Rectal smooth muscle tissue (tissue), 1 donor: ENCODE measurements at regions not wholly inside any gene's neighbourhood (a gene's known extent, or its start where the extent isn't known, plus 50 kb on each side); places are given as distances from the start of the nearest gene placed in this dataset.

ENCODE experiments used
- H3K27ac ChIP-seq: one replicate; pipeline ENCODE4 v1.7.0; 2013; ENCODE audit warnings: low read depth, low read length, inconsistent platforms
- H3K27me3 ChIP-seq: one replicate; pipeline ENCODE4 v1.7.0; 2013; ENCODE audit warnings: low read length; ENCODE audit not compliant: control insufficient read depth, insufficient read depth
- H3K36me3 ChIP-seq: one replicate; pipeline ENCODE4 v1.7.0; 2013; ENCODE audit warnings: low read length; ENCODE audit not compliant: control insufficient read depth, insufficient read depth
- H3K4me1 ChIP-seq: one replicate; pipeline ENCODE4 v1.7.0; 2013; ENCODE audit warnings: low read length; ENCODE audit not compliant: control insufficient read depth, insufficient read depth
- H3K4me3 ChIP-seq: one replicate; pipeline ENCODE4 v1.7.0; 2013; ENCODE audit warnings: low read length
- H3K9ac ChIP-seq: one replicate; pipeline ENCODE4 v1.7.0; 2013; ENCODE audit warnings: low read length

DNA sequence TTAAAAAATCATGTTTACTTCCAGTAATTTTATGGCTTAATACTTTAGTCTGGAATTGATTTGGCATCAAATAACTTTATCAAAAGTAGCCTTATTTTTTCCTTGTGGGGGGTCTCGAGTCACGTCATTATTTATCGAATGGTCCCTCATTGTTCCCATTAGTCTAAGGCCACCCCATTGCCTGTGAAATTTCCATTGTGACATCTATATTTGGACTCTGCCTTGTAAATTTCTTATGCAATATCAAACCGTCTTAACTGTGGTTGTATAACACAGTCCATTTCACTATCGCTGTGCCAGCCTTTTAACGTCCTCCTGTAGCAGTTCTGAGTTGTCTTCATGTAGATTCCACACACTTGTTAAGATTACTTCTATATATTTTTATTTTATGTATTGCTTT lies 103.9 kb upstream of the RET start:
- H3K36me3 ChIP-seq, result no peaks in the 10 kb centered on the region
- H3K4me1 ChIP-seq, result no peaks in the 10 kb centered on the region
- no peak overlapping the region for H3K9ac ChIP-seq
- no peak overlapping the region for H3K4me3 ChIP-seq
- H3K27ac ChIP-seq, result no peak overlapping the region
- H3K27me3 ChIP-seq, result no peaks in the 10 kb centered on the region

DNA sequence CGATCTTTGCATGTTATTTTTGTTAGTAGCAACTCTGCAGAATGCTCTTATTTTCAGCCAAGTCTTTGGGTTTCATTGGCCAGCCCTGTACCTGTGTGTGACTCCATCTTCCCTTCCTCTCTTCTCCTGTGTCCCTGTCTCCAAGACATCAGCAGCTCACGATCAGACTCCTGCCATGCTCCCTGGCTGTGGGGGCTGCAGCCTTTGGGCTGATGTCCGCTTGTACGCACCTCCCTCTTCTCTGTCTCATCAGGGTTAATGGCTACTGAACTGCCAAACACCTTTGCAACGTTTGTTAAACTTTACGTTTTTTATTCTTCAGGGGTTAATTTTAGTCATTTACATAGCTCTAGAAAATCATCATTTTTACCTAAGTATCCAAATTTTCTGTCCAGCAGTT lies 103.5 kb upstream of the RET start:
- H3K9ac ChIP-seq, result no peak overlapping the region
- no peak overlapping the region for H3K27ac ChIP-seq
- no peaks in the 10 kb centered on the region for H3K36me3 ChIP-seq
- H3K4me1 ChIP-seq, result no peaks in the 10 kb centered on the region
- H3K27me3 ChIP-seq, result no peaks in the 10 kb centered on the region
- no peak overlapping the region for H3K4me3 ChIP-seq

DNA sequence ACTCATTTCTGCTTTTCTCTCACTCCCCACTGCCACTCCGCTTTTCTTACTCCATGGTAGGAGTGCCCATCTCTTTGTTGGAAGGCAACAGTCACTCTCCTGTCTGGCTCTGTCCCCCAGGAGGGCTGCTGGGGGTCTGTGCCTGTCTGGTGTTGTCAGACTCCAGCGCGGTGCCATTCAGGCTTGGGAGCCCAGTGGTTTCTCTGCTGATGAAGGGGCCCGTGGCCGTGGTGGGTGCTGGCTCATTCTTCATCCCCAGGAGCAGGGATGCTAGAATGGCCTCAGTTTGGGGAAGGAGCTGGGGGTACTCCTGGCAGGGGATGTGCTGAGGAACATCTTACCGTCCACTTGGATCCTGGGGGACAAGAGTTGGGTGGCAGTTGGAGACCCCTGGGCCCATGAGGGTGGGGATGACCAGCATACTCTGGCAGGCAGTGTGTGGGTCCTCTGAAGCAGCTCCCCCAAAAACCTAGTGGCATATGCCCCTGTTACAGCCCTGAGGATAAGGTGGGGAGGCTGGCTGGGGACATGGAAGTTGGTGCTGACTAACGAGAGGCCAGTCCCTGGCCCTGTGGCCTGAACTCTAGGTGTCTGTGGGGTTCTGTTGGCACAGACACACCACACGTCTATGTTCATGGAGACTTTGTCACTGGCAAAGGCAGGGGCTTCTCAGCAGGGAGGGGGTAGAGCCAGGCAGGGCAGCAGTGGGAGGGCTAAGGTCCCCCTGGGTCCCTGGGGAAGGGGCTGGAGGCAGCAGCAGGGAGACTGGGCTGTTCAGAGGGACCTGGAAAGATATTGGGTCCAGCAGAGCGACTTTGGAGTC lies 102.8 kb upstream of the RET start:
- H3K27me3 ChIP-seq, result no peaks in the 10 kb centered on the region
- no peak overlapping the region for H3K4me3 ChIP-seq
- no peaks in the 10 kb centered on the region for H3K4me1 ChIP-seq
- H3K9ac ChIP-seq, result no peak overlapping the region
- H3K27ac ChIP-seq, result no peak overlapping the region
- H3K36me3 ChIP-seq, result no peaks in the 10 kb centered on the region

DNA sequence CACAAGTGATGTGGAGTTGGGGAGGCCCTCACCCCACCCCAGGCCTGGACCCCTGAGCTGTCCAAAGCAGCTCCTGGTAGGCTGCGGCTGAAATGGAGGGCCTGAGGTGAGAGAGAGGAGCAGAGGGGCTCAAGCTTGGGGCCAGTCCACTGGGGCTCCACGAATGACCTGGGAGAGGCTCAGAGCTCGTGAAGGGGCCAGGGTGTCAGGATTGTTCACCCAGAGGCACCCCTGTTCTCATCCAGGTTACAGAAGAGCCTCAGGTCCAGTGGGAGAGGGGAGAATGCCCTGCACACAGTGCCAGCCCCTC lies 102.2 kb upstream of the RET start:
- no peaks in the 10 kb centered on the region for H3K4me1 ChIP-seq
- no peak overlapping the region for H3K9ac ChIP-seq
- no peaks in the 10 kb centered on the region for H3K27me3 ChIP-seq
- no peak overlapping the region for H3K4me3 ChIP-seq
- H3K27ac ChIP-seq, result no peak overlapping the region
- no peaks in the 10 kb centered on the region for H3K36me3 ChIP-seq

DNA sequence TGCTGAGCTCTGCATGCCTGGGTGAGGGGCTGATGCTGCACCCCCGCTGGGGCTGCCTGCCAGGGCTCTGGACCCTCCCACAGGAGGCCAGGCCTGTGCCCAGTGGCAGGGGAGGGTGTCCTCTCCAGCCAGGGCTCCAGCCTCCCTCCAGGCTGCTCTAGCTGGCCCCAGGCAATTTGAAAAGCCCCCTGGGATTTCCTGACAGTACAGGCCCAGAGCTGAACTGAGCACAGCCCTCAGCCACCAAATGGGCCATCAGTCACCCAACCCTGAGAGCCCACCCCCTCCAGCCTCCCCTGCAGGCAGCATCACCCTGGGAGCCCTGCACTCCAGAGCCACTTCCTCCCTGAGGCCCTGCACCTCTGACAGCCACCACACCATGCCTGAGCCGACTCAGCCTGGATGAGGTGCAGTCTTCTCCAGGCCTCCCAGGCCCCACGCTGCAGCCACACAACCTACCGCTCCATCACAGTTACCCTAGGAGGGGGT lies 101.8 kb upstream of the RET start:
- Histone ChIP-seq H3K4me3 (no peak overlapping the region), H3K9ac (no peak overlapping the region), H3K27me3 (no peaks in the 10 kb centered on the region), H3K4me1 (no peaks in the 10 kb centered on the region), H3K36me3 (no peaks in the 10 kb centered on the region), H3K27ac (no peak overlapping the region)

DNA sequence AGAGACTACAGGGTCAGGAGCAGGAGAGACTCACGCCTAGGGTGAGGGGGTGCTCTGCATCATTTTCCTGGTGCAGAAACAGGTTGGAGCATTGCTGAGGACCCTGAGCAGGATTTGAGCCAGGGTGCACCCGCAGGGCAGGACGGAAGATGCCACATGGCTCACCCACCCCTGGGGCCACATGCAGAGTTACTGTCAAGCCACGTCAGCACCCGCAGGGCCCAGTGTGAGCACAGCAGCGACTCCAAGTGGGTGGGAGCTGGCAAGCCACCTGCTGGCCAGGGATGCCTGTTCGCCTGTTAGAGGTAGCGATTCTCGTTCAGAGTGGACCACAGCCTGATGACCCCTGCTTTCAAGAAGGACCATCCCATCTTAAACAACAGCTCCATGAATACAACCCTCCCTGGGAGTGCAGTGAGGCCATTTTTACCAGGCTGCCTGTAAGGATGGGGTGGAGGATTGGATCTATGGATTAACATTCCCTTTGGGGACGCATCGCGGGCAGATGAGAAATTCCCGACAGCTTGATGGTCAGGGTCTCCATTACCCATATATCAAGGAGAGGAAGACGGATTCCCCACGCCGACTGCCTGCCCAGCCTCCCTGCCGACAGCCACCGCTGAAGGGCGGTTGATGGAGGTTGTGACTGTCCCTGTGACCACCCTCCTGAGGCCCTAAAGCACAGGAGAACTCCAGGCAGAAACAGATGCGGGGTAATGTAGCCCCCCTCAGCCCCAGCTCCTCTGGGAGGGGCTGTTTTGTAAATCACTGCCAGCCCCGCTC lies 101.1 kb upstream of the RET start:
- no peaks in the 10 kb centered on the region for H3K4me1 ChIP-seq
- no peak overlapping the region for H3K4me3 ChIP-seq
- H3K27me3 ChIP-seq, result no peaks in the 10 kb centered on the region
- no peak overlapping the region for H3K9ac ChIP-seq
- no peak overlapping the region for H3K27ac ChIP-seq
- H3K36me3 ChIP-seq, result no peaks in the 10 kb centered on the region

DNA sequence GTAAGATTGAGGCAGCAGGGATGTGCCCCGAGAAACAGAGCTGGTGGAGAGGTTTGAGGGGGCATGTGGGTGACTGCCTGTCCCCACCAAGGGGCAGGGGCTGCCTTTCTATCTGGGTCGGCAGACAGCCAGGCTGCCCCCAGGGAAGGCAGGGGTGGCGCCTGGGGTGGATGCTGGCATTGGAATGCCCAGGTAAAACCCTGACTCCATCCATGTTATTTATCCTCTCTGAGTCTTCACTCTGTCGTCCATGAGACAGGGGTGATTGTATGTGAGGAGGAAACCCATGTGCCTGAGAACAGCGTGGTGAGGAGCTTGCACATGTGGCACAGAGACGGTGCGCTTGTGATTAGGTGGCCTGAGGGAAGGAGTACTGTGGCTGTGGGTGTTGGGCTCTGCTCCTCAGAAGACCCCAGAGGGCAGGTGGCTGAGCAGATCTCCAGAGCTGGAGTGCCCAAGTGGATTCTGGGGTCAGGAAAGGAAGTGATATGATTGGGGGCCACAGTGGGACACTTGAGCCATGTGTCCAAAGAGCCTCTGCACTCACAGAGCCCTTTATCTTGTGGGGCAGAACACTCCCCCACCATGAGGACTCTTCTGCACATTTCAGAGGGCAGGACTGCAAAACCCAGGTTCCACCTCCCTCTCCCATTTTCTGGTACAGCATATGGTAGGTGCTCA lies 100.4 kb upstream of the RET start:
- Histone ChIP-seq H3K9ac (no peak overlapping the region), H3K36me3 (no peaks in the 10 kb centered on the region), H3K27ac (no peak overlapping the region), H3K27me3 (no peaks in the 10 kb centered on the region), H3K4me3 (no peak overlapping the region), H3K4me1 (no peaks in the 10 kb centered on the region)

DNA sequence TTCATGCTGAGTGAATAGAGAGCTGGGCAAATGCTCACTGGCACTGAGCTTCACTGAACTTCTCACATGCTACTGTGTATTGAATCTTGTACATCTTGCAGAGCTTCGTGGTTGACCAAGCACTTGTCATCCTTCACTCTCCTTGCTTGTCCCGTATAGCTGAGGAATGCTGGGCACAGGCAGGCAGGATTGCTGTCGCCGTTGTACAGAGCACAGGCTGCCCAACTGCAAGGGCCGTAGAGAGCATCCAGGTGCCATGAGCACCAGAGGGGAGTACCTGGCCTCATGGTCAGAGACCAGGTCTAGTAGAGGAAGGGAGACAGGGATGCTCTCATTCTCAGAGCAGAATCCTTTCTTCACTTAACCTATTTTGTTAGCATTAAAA lies 99.8 kb upstream of the RET start:
- Histone ChIP-seq H3K4me1 (no peaks in the 10 kb centered on the region), H3K4me3 (no peak overlapping the region), H3K9ac (no peak overlapping the region), H3K36me3 (no peaks in the 10 kb centered on the region), H3K27me3 (no peaks in the 10 kb centered on the region), H3K27ac (no peak overlapping the region)

DNA sequence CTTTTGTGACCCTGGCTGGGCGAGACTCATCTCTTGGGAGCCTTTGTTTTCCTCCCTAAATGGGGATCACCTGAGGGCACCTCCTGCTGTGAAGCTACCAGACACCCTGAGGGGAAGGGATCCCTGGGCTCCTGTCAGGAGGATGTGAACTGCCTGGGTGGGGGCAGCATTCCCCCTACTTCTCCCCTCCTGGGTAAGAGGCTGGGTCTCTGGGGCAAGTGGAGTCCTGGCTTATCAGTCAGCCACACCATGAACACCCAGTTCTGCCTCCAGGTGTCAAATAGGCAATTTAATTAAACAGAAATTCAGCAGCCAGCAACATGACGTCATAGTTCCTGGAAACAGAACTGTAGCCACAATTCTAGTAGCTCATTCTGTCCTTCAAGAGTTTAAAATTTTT lies 97.7 kb upstream of the RET start:
- H3K9ac ChIP-seq, result no peak overlapping the region
- H3K4me1 ChIP-seq, result no peaks in the 10 kb centered on the region
- no peak overlapping the region for H3K4me3 ChIP-seq

DNA sequence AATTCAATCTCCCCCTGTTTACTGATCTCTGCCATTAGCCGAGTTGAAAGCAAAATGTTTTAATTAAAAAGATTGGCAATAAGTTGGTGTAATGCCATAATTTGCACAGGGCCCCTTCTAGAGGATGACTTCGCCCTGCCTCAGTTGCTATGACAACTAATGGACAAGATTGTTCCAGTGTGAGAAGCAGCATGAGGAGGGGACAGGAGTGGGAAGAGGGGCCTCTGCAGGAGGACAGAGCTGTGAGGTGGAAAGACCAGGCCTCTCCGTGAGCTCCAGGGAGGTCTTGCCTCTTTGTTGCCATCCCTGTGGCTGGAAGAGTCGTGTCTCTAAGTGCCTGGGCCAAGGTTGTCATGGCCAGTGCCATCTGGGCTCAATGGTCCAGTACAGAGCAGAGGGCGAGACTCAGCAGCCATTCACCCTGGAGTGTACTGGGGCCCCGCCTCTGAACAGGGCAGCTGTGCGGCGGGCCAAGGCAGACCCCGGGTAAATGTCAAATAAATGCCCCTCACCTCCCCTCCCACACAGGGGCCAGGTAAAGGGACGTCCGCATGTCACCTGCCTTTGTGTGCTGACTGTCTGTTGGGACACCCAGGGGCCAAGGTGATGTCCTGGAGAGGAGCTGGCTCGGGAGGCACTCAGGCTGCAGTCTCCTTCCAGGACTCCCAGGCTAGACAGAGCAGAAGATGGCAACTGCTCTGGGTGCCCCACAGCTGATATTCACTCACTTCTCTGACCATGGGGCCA lies 97.0 kb upstream of the RET start:
- Histone ChIP-seq H3K27ac (no peak overlapping the region), H3K9ac (no peak overlapping the region), H3K4me1 (no peaks in the 10 kb centered on the region), H3K36me3 (no peaks in the 10 kb centered on the region), H3K27me3 (no peaks in the 10 kb centered on the region), H3K4me3 (no peak overlapping the region)

More for the DNA sequence above, 97.7 kb upstream of the RET start:
- H3K36me3 ChIP-seq, result no peaks in the 10 kb centered on the region
- no peaks in the 10 kb centered on the region for H3K27me3 ChIP-seq
- H3K27ac ChIP-seq, result no peak overlapping the region

DNA sequence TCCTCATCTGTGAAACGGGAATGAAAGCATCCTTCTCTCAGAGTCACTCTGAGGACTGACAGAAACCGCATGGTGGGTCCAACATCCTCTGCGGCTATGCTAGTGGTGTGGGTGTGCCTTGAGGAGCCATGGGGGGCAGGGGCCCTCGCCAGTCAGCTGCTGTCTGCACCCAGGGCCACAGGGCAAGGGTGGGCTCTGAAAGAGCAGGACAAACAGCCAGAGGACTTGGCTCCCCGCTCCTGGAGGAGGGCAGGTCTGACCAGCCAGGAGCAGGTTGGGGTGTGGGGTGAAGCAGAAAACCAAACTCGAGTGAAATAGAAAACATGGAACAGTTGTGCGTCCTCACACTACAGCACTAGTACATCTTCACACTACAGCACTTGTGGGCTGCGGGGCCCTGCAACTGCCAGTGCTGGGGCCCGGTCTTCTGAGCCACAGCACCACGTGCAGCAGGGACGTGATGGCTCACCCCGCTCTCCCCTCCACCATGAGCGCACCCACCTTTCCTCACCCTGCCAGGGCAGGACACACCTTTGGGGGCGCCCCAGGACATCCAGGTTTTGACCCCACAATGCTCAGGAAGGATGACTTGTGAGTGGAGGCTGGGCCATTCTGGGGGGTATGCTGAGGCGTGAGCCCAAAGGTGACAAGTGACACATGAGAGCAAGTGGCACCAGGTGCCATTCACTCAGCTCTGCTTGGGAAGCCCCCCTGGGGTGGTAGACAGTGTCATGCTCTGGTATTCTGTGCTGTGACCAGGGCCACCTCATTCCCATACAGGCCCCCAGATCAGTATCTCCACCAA lies 96.1 kb upstream of the RET start:
- H3K27me3 ChIP-seq, result no peaks in the 10 kb centered on the region
- H3K27ac ChIP-seq, result no peak overlapping the region
- no peak overlapping the region for H3K9ac ChIP-seq
- H3K4me1 ChIP-seq, result no peaks in the 10 kb centered on the region
- no peak overlapping the region for H3K4me3 ChIP-seq
- no peaks in the 10 kb centered on the region for H3K36me3 ChIP-seq
